ENCODE measurements at regions not wholly inside any gene's neighbourhood (a gene's known extent, or its start where the extent isn't known, plus 50 kb on each side); places are given as distances from the start of the nearest gene placed in this dataset.

GRCh38 chr5:28880936-28881335 lies 1842.5 kb upstream of the CDH9 start:
- DNase-seq: no peak
- Histone ChIP-seq H3K27me3 (replicated peaks) (no peaks in the 10 kb centered on the region), H3K27ac (no peak overlapping the region), H3K4me3 (ENCODE audit: low read depth, low read length) (no peak overlapping the region), H3K36me3 (replicated peaks) (no peaks in the 10 kb centered on the region)
- no peak for TF ChIP-seq CTCF (IDR thresholded peaks at IDR 0.05; ENCODE audit: low read depth, low read length, missing control alignments)
- in situ Hi-C loops (cut with HindIII; ENCODE audit: low pct_ligation_motif_present, low sequenced_read_pairs): no loop called here

- H3K36me3 ChIP-seq (replicated peaks): no peaks in the 10 kb centered on the region
These were observed 1838.7 kb upstream of the CDH9 start for GRCh38 chr5:28877050-28877449.

GRCh38 chr5:28864006-28864405 lies 1825.6 kb upstream of the CDH9 start:
- H3K36me3 ChIP-seq (replicated peaks): no peaks in the 10 kb centered on the region
- TF ChIP-seq CTCF (IDR thresholded peaks at IDR 0.05; ENCODE audit: low read depth, low read length, missing control alignments): no peak
- no peak overlapping the region for H3K4me3 ChIP-seq (ENCODE audit: low read depth, low read length)
- no peak for DNase-seq
- H3K27me3 ChIP-seq (replicated peaks): no peaks in the 10 kb centered on the region
- in situ Hi-C loops (cut with HindIII; ENCODE audit: low pct_ligation_motif_present, low sequenced_read_pairs): no loop called here
- H3K27ac ChIP-seq: no peak overlapping the region

More at GRCh38 chr5:28877050-28877449, 1838.7 kb upstream of the CDH9 start:
- no peak for DNase-seq
- no peak for TF ChIP-seq CTCF (IDR thresholded peaks at IDR 0.05; ENCODE audit: low read depth, low read length, missing control alignments)
- Histone ChIP-seq H3K27ac (no peak overlapping the region), H3K4me3 (ENCODE audit: low read depth, low read length) (no peak overlapping the region), H3K27me3 (replicated peaks) (no peaks in the 10 kb centered on the region)
- in situ Hi-C loops (cut with HindIII; ENCODE audit: low pct_ligation_motif_present, low sequenced_read_pairs): no loop called here

- TF ChIP-seq CTCF (IDR thresholded peaks at IDR 0.05; ENCODE audit: low read depth, low read length, missing control alignments): no peak
- DNase-seq: no peak
- in situ Hi-C loops (cut with HindIII; ENCODE audit: low pct_ligation_motif_present, low sequenced_read_pairs): no loop called here
- Histone ChIP-seq H3K27ac (no peak overlapping the region), H3K27me3 (replicated peaks) (no peaks in the 10 kb centered on the region), H3K4me3 (ENCODE audit: low read depth, low read length) (no peak overlapping the region), H3K36me3 (replicated peaks) (no peaks in the 10 kb centered on the region)
These were observed 1824.4 kb upstream of the CDH9 start for GRCh38 chr5:28862860-28863196.

GRCh38 chr5:28862137-28862859 lies 1823.9 kb upstream of the CDH9 start:
- in situ Hi-C loops (cut with HindIII; ENCODE audit: low pct_ligation_motif_present, low sequenced_read_pairs): no loop called here
- DNase-seq: no peak
- Histone ChIP-seq H3K27ac (no peak overlapping the region), H3K4me3 (ENCODE audit: low read depth, low read length) (no peak overlapping the region), H3K36me3 (replicated peaks) (no peaks in the 10 kb centered on the region), H3K27me3 (replicated peaks) (no peaks in the 10 kb centered on the region)
- no peak for TF ChIP-seq CTCF (IDR thresholded peaks at IDR 0.05; ENCODE audit: low read depth, low read length, missing control alignments)

GRCh38 chr5:28855626-28856025 lies 1817.2 kb upstream of the CDH9 start:
- H3K4me3 ChIP-seq (ENCODE audit: low read depth, low read length): no peak overlapping the region
- TF ChIP-seq CTCF (IDR thresholded peaks at IDR 0.05; ENCODE audit: low read depth, low read length, missing control alignments): no peak
- no peak overlapping the region for H3K27ac ChIP-seq
- H3K36me3 ChIP-seq (replicated peaks): no peaks in the 10 kb centered on the region
- no peak for DNase-seq
- in situ Hi-C loops (cut with HindIII; ENCODE audit: low pct_ligation_motif_present, low sequenced_read_pairs): no loop called here
- H3K27me3 ChIP-seq (replicated peaks): no peaks in the 10 kb centered on the region

All from brain microvascular endothelial cell (primary cell).